ENCODE measurements at regions not wholly inside any gene's neighbourhood (a gene's known extent, or its start where the extent isn't known, plus 50 kb on each side); places are given as distances from the start of the nearest gene placed in this dataset.
"Not testable (repeated sequence)": the region's sequence is repeated elsewhere in the genome, so short reads cannot be mapped to it uniquely, and the experiment has no call there.

GRCh38 chr13:70756088-70756487 is 647.8 kb upstream of the KLHL1 start:
- DNase-seq: no peak

- DNase-seq: no peak
These were observed 647.2 kb upstream of the KLHL1 start for GRCh38 chr13:70755456-70755855.

GRCh38 chr13:70747262-70747661 is 639.0 kb upstream of the KLHL1 start:
- DNase-seq: no peak

- not testable (repeated sequence) for DNase-seq
These were observed 638.2 kb upstream of the KLHL1 start for GRCh38 chr13:70746469-70746868.

DNA sequence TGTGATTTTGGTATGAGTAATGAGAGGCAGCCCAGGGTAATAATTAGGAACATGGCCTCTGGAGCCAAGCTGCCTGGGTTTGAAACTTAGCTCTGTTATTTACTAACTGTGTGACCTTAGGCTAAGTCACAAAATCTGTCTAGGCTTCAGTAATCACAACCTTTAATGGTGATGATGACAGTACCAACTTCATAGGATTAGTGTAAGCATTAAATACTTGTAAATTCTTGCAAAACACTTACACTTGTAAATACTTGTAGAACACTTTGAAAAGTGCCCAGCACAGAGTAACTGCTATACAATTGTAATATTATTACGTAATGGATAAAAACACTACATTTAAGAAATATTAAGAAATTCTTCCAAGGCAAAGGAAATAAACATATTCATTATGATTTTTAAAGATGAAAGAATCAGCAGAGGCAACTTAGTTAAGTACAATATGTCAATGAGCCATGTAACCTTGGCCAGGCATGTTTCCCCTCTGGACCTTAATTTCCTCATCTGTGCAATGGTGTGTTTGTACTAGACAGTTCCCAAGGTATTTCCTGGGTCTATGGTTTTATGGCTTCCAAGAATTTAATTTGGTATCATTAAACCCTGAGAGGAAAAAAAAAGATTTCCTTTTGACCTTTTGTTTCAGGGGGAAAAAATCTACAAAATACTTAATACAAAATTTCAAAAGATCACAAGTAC is 628.5 kb upstream of the KLHL1 start:
- no peak for DNase-seq

- peak; percentile 39 for DNase-seq
These were observed 624.4 kb upstream of the KLHL1 start for GRCh38 chr13:70732611-70733010.

DNA sequence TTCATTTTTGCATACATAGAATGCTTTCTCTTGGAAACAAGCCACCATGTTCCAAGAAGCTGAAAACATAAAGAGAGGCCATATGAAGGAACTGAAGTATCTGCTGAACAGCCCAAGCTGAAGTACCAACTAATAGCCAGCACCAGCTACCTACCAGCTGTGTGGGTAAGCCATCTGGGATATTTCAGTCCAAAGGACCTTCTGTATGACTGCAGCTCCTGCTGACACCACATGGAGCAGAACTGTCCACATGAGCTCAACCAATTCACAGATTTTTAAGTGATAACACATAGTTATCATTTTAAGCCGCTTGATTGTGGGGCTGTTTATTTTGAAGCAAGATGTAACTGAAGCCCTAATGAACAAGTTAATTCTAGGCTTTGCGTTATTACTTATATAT is 621.1 kb upstream of the KLHL1 start:
- DNase-seq: no peak

GRCh38 chr13:70723732-70724131 is 615.5 kb upstream of the KLHL1 start:
- DNase-seq: no peak

DNA sequence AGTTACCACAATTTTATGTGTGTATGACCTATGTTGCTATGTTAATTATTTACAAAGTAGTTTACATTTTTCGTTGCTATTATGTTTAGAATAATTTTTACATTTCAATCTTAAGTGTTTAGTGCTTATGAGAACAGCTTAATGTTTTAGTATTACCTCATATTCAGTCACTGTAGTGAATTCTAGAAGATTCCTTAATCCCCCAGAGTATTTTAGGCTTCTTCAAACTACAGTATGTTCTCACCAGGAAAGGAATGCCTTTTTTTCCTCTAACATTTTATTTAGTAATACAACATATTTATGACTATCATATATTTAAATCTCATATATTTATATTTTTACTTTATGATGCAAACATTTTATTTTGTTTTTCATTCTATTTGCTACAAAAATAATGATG is 612.1 kb upstream of the KLHL1 start:
- no peak for DNase-seq

DNA sequence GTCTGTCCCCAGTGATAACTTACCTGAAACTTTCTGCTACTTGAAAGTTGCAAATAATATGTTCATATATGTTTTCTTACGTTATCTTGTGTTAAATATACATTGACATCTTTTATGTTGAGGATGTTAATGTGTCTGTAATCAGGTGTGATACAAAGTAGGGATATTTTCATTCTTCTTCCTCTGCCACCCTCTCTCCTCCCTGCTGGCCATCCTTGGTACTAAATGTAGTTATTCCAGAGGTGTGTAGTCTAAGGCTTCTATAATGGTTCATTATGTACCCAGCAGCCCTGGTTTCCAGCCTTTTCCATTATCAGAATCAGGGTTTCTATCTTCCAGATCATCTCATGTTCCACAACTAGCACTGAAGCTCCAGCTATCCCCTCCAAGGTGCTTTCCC is 606.7 kb upstream of the KLHL1 start:
- no peak for DNase-seq

GRCh38 chr13:70708775-70709174 is 600.5 kb upstream of the KLHL1 start:
- DNase-seq: no peak

GRCh38 chr13:70703755-70704154 is 595.5 kb upstream of the KLHL1 start:
- DNase-seq: no peak

GRCh38 chr13:70694996-70695715 is 586.9 kb upstream of the KLHL1 start:
- DNase-seq: no peak

- DNase-seq: no peak
These were observed 560.7 kb upstream of the KLHL1 start for GRCh38 chr13:70668983-70669382.

GRCh38 chr13:70668293-70668692 is 560.0 kb upstream of the KLHL1 start:
- no peak for DNase-seq

DNA sequence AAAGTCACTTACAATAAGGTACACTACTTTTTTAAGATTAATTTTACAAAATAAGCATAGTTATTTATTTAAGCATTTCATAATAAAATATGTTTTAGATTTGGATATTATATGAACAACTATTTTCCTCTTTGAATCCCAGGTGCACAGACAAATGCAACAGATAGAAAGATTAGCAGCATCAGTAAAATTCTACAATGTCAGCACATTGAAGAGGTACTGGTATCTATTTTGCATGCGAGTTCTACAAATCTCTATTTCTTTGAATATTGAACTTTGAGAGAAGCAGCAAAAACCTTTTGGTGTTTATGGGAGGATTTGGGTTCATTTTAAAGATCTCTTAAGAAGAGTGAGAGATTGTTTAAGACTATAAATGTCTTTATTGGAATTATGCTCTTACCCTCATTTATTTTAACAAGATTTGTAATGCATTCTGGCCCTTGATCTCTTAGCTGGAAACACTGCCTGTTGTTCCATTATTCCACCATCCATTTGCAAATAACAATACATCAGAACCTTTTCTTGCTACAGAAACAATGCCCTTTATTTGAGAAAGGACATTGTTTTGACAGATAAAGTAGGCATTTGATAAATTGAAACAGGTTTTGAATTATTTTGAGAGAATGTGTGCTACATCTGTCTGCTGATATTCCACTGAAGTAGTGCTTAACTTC is 558.8 kb upstream of the KLHL1 start:
- no peak for DNase-seq

GRCh38 chr13:70662231-70662940 is 554.1 kb upstream of the KLHL1 start:
- no peak for DNase-seq

- DNase-seq: no peak
These were observed 535.8 kb upstream of the KLHL1 start for GRCh38 chr13:70644052-70644451.

- DNase-seq: no peak
These were observed 526.6 kb upstream of the KLHL1 start for GRCh38 chr13:70634893-70635292.

DNA sequence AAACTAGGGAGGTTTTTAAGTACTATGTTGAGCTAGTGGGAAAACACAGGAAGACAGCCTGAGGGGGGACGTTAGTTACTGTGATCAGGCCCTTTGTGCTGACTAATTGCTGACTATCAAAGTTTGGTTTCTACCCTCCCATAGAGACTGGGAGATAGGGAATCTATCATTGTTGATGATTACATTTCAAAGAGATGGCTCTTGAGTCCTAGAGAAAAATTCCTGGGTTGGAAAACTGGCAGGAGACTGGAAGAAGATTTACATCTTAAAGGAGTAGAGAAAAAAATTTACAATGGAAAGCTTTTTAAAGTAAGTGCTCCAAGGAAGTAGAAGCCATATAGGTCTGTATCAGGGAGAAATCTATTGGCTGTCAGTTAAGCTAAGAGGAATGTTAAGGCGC is 522.0 kb upstream of the KLHL1 start:
- DNase-seq: no peak

DNA sequence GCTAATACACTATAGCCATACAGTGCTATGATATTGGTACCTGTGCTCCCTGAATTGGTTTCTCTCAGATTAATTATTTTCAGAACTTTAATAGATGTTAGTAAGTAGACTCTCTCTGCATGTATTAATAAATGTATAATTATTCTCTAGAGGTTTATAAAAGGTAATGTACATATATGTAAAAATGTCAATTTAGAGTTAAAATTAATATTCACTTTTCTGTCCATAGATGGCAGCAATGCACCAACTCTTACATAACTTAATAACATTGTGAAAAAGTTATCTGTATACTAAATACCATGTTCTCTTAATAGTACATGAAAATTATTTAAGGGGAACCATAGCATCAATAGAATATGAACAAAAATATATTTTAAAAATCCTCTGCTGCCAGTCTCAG is 515.0 kb upstream of the KLHL1 start:
- DNase-seq: no peak

- no peak for DNase-seq
These were observed 514.5 kb upstream of the KLHL1 start for GRCh38 chr13:70622796-70623195.

DNA sequence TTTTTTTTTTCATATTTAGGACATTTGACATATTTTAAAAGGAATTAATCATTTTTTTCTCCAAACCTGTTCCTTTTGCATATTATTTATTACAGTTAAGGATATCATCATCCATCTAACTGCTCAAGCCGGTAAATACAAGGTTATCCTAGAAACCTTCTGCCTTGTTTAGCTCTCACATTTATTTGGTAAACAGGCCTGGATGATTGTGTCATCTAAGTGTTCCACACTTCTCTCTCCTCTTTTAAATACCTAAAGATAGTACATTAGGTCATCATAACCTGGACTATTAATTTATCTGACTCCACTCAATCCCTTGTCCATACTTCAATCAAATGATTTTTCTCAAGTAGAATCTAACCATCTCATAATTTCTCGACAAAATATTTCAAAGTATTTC is 511.7 kb upstream of the KLHL1 start:
- DNase-seq: no peak

DNA sequence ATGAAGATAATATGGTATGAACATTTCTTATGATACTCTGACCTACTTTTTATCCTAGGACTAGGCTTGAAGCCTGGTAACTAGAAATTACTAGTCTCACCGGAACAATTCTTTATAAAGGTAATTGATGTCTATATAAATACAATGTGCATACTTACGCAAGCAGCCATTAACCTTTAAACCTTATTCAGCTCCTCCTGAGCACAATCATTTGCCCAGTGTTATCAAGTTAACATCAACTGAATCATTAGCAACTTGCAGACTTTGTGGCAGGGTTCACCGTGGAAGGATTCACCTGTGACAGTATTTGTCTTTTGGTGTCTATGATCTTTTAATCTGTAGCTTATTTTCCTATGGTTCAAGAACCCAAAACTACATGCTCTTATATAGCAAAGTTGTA is 508.6 kb upstream of the KLHL1 start:
- no peak for DNase-seq
